Vagina (tissue), 2 donors: ENCODE measurements at regions not wholly inside any gene's neighbourhood (a gene's known extent, or its start where the extent isn't known, plus 50 kb on each side); places are given as distances from the start of the nearest gene placed in this dataset.

Experiments used
- DNase-seq, 2 donors: peaks; one replicate each; pipeline ENCODE4 v3.0.0-alpha.2; 2017; ENCODE audit errors: extremely low spot score in 2 of 2
- H3K27ac ChIP-seq: fragments of 200-600 bp; sonication (generic); one replicate; pipeline ENCODE4 v1.5.1; 2019
- H3K27me3 ChIP-seq: fragments of 200-600 bp; sonication (generic); one replicate; pipeline ENCODE4 v1.5.1; 2019
- H3K36me3 ChIP-seq, 2 donors: fragments of 200-600 bp; sonication (generic); one replicate each; pipeline ENCODE4 v1.5.1; 2017 to 2019
- H3K4me1 ChIP-seq: fragments of 200-600 bp; sonication (generic); one replicate; pipeline ENCODE4 v1.5.1; 2019
- H3K4me3 ChIP-seq, 2 donors: fragments of 200-600 bp; sonication (generic); 1 replicate in 1 of 2; 2 replicates in 1 of 2; pipeline ENCODE4 v1.5.1; 2016 to 2019
- H3K9me3 ChIP-seq: fragments of 200-600 bp; sonication (generic); one replicate; pipeline ENCODE4 v1.5.1; 2019
- POLR2A ChIP-seq, 2 donors: fragments of 450-650 bp; IDR thresholded peaks; one replicate each; pipeline ENCODE4 v1.6.1; 2017; ENCODE audit warnings: antibody characterized with exemption in 2 of 2, mild to moderate bottlenecking in 2 of 2, moderate library complexity in 2 of 2
- POLR2AphosphoS5 ChIP-seq, 2 donors: sonication (generic); formaldehyde crosslinking; IDR thresholded peaks; one replicate each; pipeline ENCODE4 v1.9.0; 2017; ENCODE audit warnings: antibody characterized with exemption in 2 of 2, mild to moderate bottlenecking in 2 of 2, low read depth in 1 of 2; ENCODE audit not compliant: insufficient read depth in 1 of 2
- intact Hi-C: fragments of 100-400 bp; cut with DNase I; formaldehyde crosslinking; loops from one replicate; pipeline ENCODE4 v1.15.1; 2023
- TF ChIP-seq, protein P1 (sequence below), 3 experiments: fragments of 450-650 bp in 2 of 3; fragments of 200-600 bp in 1 of 3; sonication (generic) in 1 of 3; IDR thresholded peaks; one replicate each; pipeline ENCODE4 v1.5.1; 2017 to 2019; ENCODE audit warnings: antibody characterized with exemption in 3 of 3, mild to moderate bottlenecking in 2 of 3, moderate library complexity in 2 of 3

DNA sequence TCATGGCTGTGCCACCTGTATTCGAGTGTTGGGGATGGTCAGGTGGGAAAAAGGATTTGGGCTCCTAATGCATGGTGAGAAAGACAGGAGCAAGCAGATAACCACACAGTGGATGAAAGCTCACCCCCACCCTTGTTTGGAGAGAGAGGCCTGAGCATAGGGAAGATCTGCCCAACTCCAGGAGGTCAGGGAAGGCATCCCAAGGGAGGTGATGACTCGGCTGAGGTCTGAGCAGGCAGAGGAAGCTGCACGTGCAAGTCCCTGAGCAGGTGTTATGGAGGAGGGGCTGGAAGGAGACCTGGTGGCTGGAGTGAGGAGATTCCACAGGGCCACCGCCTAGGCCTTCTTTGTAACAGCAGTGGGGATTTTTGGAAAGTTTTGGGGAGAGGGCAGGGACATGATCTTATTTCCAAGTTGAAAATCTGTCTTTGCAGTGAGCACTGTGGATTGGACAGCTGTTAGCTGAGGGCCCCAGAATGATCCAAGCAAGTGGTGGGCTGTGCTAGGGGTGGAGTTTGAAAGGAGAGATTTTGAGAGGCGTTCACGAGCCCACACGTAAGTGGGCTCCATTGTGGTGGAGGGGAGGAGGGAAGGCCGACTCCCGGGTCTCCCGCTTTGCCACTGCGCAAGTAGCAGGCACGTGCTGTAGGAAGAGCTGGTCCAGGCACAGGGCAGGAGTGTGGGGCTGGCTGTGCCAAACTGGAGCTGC lies 228.5 kb downstream of the GLI2 start:
- intact Hi-C loops: no loop called here
- no peak overlapping the region for H3K4me3 ChIP-seq
- TF ChIP-seq POLR2AphosphoS5 (IDR thresholded peaks at IDR 0.05; ENCODE audit: insufficient read depth in 1 of 2, low read depth in 1 of 2) (no peak), POLR2A (IDR thresholded peaks at IDR 0.05) (no peak)
- TF ChIP-seq, protein P1, sequence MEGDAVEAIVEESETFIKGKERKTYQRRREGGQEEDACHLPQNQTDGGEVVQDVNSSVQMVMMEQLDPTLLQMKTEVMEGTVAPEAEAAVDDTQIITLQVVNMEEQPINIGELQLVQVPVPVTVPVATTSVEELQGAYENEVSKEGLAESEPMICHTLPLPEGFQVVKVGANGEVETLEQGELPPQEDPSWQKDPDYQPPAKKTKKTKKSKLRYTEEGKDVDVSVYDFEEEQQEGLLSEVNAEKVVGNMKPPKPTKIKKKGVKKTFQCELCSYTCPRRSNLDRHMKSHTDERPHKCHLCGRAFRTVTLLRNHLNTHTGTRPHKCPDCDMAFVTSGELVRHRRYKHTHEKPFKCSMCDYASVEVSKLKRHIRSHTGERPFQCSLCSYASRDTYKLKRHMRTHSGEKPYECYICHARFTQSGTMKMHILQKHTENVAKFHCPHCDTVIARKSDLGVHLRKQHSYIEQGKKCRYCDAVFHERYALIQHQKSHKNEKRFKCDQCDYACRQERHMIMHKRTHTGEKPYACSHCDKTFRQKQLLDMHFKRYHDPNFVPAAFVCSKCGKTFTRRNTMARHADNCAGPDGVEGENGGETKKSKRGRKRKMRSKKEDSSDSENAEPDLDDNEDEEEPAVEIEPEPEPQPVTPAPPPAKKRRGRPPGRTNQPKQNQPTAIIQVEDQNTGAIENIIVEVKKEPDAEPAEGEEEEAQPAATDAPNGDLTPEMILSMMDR (IDR thresholded peaks at IDR 0.05): no peak
- DNase-seq: no peak
- H3K36me3 ChIP-seq: no peaks in the 10 kb centered on the region
- no peaks in the 10 kb centered on the region for H3K27me3 ChIP-seq
- H3K9me3 ChIP-seq: no peaks in the 10 kb centered on the region
- no peaks in the 10 kb centered on the region for H3K4me1 ChIP-seq
- H3K27ac ChIP-seq: no peak overlapping the region

DNA sequence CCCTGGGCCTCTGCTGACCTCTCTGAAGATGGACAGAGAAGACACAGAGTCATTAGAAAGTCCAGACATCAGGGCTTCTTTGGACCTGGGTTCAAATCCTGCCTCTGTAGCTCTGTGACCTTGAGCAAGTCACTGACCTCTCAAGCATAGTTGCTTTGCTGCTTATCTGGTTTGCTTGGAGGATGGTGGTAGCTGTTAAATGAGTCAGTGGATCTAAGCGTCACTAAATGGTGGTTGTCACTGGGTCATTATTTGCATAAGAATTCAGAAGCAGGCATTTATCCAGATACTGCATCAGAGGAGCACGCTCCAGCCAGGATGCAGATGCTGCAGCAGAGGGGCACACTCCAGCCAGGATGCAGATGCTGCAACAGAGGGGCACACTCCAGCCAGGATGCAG lies 229.2 kb downstream of the GLI2 start:
- Histone ChIP-seq H3K9me3 (no peaks in the 10 kb centered on the region), H3K27me3 (no peaks in the 10 kb centered on the region), H3K36me3 (no peaks in the 10 kb centered on the region), H3K4me1 (no peaks in the 10 kb centered on the region), H3K4me3 (no peak overlapping the region), H3K27ac (no peak overlapping the region)
- DNase-seq: no peak
- intact Hi-C loops: no loop called here
- TF ChIP-seq POLR2A (IDR thresholded peaks at IDR 0.05) (no peak), POLR2AphosphoS5 (IDR thresholded peaks at IDR 0.05; ENCODE audit: insufficient read depth in 1 of 2, low read depth in 1 of 2) (no peak)
- TF ChIP-seq, protein P1 (IDR thresholded peaks at IDR 0.05): no peak

DNA sequence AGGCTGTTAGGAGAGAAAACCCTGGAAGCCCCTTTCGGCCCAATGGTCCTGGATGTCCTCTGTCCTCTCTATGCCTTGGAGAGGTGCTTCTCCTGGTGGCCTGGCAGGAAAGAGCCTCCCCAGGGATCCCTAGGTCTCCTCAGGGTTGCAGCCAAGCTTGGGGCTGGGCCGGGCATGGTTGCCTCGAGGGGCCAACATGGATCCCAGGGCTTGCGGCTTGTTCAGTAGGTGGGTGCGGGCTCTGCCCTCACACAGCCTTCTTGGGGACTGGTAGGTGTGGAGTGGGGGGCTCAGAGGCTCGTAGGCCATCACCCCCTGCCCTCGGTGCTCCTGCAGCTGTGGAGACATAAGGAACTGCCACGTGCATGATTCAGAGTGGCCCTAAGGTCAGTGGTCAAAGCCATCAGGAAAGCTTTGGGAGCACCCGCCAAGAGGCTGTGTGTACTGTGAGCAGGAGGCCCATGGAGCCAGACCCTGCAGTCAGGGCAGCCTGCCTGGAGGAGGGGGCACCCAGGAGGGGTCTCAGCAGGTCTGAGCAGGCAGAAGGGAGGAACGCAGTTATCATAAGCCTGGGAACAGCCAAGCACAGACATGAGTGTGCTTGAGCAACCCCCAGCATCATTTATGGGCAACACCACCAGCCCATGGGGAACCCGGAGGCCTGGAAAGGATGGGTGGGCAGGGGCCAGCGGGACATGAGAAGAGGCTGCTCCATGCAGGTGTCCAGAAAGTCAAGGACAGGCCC lies 231.0 kb downstream of the GLI2 start:
- Histone ChIP-seq H3K27me3 (no peaks in the 10 kb centered on the region), H3K4me1 (no peaks in the 10 kb centered on the region), H3K4me3 (no peak overlapping the region), H3K36me3 (no peaks in the 10 kb centered on the region), H3K27ac (no peak overlapping the region), H3K9me3 (no peaks in the 10 kb centered on the region)
- no peak for DNase-seq
- TF ChIP-seq POLR2A (IDR thresholded peaks at IDR 0.05) (no peak), POLR2AphosphoS5 (IDR thresholded peaks at IDR 0.05; ENCODE audit: insufficient read depth in 1 of 2, low read depth in 1 of 2) (no peak)
- TF ChIP-seq, protein P1 (IDR thresholded peaks at IDR 0.05): no peak
- intact Hi-C loops: no loop called here

DNA sequence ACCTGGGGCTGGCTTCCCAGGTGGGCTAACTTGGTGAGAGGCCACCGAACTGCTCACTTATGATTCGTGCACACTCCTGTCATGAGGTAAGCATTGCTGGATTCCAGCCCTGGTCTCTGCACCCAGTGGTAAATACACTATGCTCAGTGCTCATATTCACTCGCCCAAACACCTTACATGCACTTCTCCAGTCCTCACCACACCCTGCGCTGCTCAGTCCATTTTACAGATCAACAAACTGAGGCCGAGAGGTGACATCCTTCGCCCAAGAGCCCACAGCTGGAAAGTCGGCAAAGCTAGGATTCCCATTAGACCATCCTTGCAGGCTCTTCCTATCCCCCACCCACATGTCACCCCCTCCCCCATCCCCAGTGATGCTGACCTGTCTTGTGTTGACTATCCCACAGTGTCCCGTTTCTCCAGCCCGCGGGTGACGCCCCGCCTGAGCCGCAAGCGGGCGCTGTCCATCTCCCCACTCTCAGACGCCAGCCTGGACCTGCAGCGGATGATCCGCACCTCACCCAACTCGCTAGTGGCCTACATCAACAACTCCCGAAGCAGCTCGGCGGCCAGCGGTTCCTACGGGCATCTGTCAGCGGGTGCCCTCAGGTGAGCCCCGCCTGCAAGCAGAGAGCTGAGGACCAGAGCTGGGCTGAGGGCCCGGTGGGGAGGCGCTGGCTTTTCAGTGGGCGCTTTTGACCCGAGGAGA lies 232.8 kb downstream of the GLI2 start:
- Histone ChIP-seq H3K4me3 (no peak overlapping the region), H3K4me1 (no peaks in the 10 kb centered on the region), H3K36me3 (no peaks in the 10 kb centered on the region), H3K27me3 (no peaks in the 10 kb centered on the region), H3K27ac (no peak overlapping the region), H3K9me3 (no peaks in the 10 kb centered on the region)
- intact Hi-C loops: no loop called here
- TF ChIP-seq, protein P1 (IDR thresholded peaks at IDR 0.05): no peak
- TF ChIP-seq POLR2AphosphoS5 (IDR thresholded peaks at IDR 0.05; ENCODE audit: insufficient read depth in 1 of 2, low read depth in 1 of 2) (no peak), POLR2A (IDR thresholded peaks at IDR 0.05) (no peak)
- no peak for DNase-seq
